ENCODE measurements at regions not wholly inside any gene's neighbourhood (a gene's known extent, or its start where the extent isn't known, plus 50 kb on each side); places are given as distances from the start of the nearest gene placed in this dataset.

DNA sequence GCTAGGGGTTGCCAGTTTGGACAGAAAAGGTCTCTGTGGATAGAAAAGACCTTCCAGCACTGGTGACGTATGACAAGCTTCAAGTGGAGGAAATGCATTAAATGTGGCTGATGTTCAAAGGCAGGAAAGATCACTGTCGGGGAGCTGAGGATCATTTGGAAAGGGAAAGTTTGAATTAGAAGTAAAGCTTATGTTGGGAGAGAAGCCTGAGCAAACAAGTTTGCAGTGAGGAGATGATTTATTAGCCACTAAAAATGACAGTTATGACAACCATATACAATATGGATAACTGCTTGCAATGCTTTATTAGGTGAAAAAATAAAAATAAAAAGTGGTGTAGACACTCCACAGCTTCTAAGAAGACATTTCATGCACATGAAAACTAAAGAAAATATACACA, 135.3 kb upstream of the HS3ST1 start (continued):
- TF ChIP-seq, protein P1, sequence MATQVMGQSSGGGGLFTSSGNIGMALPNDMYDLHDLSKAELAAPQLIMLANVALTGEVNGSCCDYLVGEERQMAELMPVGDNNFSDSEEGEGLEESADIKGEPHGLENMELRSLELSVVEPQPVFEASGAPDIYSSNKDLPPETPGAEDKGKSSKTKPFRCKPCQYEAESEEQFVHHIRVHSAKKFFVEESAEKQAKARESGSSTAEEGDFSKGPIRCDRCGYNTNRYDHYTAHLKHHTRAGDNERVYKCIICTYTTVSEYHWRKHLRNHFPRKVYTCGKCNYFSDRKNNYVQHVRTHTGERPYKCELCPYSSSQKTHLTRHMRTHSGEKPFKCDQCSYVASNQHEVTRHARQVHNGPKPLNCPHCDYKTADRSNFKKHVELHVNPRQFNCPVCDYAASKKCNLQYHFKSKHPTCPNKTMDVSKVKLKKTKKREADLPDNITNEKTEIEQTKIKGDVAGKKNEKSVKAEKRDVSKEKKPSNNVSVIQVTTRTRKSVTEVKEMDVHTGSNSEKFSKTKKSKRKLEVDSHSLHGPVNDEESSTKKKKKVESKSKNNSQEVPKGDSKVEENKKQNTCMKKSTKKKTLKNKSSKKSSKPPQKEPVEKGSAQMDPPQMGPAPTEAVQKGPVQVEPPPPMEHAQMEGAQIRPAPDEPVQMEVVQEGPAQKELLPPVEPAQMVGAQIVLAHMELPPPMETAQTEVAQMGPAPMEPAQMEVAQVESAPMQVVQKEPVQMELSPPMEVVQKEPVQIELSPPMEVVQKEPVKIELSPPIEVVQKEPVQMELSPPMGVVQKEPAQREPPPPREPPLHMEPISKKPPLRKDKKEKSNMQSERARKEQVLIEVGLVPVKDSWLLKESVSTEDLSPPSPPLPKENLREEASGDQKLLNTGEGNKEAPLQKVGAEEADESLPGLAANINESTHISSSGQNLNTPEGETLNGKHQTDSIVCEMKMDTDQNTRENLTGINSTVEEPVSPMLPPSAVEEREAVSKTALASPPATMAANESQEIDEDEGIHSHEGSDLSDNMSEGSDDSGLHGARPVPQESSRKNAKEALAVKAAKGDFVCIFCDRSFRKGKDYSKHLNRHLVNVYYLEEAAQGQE (IDR thresholded peaks at IDR 0.05; ENCODE audit: low read depth) = no peak
- TF ChIP-seq CBX3 (IDR thresholded peaks at IDR 0.05; ENCODE audit: low read depth) (no peak), RAD21 (IDR thresholded peaks at IDR 0.05; ENCODE audit: low read depth) (no peak), JUND (IDR thresholded peaks at IDR 0.05) (no peak)

DNA sequence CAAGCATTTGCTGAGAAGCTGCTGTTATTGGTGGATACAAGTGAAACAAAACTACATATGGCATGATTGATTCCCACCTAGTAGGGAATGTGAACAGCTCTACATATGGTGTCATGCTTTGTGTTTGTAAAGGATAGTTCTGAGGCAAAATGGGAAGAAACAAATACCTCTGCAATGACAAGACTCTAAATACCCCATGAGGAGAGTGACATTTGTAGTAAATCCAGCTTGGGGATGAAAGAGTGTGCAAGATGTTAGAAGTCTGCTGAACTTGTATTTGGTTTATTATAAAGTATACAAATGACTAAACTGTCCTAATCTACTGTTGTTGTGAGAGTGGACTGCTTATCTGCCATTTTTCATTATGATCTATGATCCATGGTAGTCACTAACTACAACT, 120.8 kb upstream of the HS3ST1 start:
- DNase-seq (ENCODE audit: low read depth, low spot score) (no peak), ATAC-seq (peak; percentile 21)
- no TSS peak for BruUV-seq (replicated peaks)
- H3K9me2 ChIP-seq (ENCODE audit: insufficient read depth) = no peaks in the 10 kb centered on the region
- no peaks in the 10 kb centered on the region for H4K20me1 ChIP-seq (ENCODE audit: insufficient read depth)
- ChIA-PET RAD21 (ENCODE audit: low non-redundant PET in 1 of 2, low total read pairs in 2 of 2, uncharacterized antibody in 2 of 2, unreplicated experiment in 2 of 2) (interaction anchor here in 1 of 2 experiments (0.5 kb wide), 1 partner anchor 197 kb away, joined by 3 read pairs; no protein-coding TSS in a partner anchor), CTCF (interaction anchor here (1.2 kb wide), 1 partner anchor 60 kb away, joined by 3 read pairs; no protein-coding TSS in a partner anchor), POLR2A (interaction anchor here (0.7 to 3.0 kb wide), 5 partner anchors 29 to 86 kb away, joined by 3 to 14 read pairs (median 4); no protein-coding TSS in a partner anchor)
- H3K27ac ChIP-seq (ENCODE audit: low read depth, low read length) = peak overlapping the region; percentile 96
- no peaks in the 10 kb centered on the region for H3K9me3 ChIP-seq (ENCODE audit: control insufficient read depth in 1 of 2, insufficient read depth in 1 of 2, low read depth in 1 of 2, low read length in 2 of 2)
- no peaks in the 10 kb centered on the region for H3K79me2 ChIP-seq (ENCODE audit: insufficient read depth, low read length)
- H3K36me3 ChIP-seq (ENCODE audit: control insufficient read depth in 1 of 2, insufficient read depth in 2 of 2, low read length in 2 of 2) = 0 out of 4 replicates have a peak, but pooled peaks cover 0 to 8% of the 10 kb centered on the region in 2 experiments
- no peaks in the 10 kb centered on the region for H3K27me3 ChIP-seq (ENCODE audit: insufficient read depth, low read length)
- peak overlapping the region; percentile 50 for H3K4me2 ChIP-seq (ENCODE audit: low read length)
- intact Hi-C loops (cut with micrococcal nuclease) = loop anchor here (2.0 to 10.0 kb wide), 3 partner anchors 45 to 83 kb away; no protein-coding TSS in a partner anchor
- 0 out of 4 replicates have a peak overlapping the region, but pooled peaks of 1 of the 2 experiments have one; percentile 16 for H3K4me3 ChIP-seq (replicated peaks in 1 of 2; ENCODE audit: low read depth in 1 of 2, low read length in 2 of 2)
- peak overlapping the region; percentile 16 for H2AFZ ChIP-seq (ENCODE audit: low read depth, low read length, poor library complexity, severe bottlenecking)
- peak overlapping the region; percentile 24 for H3K9ac ChIP-seq (ENCODE audit: low read length)
- H3K4me1 ChIP-seq (ENCODE audit: control insufficient read depth in 1 of 2, insufficient read depth in 2 of 2, low read length in 2 of 2) = peaks cover 53 to 61% of the 10 kb centered on the region in 2 experiments
- TF ChIP-seq, protein P2, sequence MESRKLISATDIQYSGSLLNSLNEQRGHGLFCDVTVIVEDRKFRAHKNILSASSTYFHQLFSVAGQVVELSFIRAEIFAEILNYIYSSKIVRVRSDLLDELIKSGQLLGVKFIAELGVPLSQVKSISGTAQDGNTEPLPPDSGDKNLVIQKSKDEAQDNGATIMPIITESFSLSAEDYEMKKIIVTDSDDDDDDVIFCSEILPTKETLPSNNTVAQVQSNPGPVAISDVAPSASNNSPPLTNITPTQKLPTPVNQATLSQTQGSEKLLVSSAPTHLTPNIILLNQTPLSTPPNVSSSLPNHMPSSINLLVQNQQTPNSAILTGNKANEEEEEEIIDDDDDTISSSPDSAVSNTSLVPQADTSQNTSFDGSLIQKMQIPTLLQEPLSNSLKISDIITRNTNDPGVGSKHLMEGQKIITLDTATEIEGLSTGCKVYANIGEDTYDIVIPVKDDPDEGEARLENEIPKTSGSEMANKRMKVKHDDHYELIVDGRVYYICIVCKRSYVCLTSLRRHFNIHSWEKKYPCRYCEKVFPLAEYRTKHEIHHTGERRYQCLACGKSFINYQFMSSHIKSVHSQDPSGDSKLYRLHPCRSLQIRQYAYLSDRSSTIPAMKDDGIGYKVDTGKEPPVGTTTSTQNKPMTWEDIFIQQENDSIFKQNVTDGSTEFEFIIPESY (IDR thresholded peaks at IDR 0.05; ENCODE audit: extremely low read depth, insufficient replicate concordance, low read length) = no peak
- TF ChIP-seq POLR2A (IDR thresholded peaks at IDR 0.05; ENCODE audit: borderline replicate concordance, extremely low read depth, insufficient read depth, insufficient read length) = no peak
- TF ChIP-seq, protein P3, sequence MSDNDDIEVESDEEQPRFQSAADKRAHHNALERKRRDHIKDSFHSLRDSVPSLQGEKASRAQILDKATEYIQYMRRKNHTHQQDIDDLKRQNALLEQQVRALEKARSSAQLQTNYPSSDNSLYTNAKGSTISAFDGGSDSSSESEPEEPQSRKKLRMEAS (IDR thresholded peaks at IDR 0.05) = no peak
- TF ChIP-seq, protein P4, sequence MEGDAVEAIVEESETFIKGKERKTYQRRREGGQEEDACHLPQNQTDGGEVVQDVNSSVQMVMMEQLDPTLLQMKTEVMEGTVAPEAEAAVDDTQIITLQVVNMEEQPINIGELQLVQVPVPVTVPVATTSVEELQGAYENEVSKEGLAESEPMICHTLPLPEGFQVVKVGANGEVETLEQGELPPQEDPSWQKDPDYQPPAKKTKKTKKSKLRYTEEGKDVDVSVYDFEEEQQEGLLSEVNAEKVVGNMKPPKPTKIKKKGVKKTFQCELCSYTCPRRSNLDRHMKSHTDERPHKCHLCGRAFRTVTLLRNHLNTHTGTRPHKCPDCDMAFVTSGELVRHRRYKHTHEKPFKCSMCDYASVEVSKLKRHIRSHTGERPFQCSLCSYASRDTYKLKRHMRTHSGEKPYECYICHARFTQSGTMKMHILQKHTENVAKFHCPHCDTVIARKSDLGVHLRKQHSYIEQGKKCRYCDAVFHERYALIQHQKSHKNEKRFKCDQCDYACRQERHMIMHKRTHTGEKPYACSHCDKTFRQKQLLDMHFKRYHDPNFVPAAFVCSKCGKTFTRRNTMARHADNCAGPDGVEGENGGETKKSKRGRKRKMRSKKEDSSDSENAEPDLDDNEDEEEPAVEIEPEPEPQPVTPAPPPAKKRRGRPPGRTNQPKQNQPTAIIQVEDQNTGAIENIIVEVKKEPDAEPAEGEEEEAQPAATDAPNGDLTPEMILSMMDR (IDR thresholded peaks at IDR 0.05 in 2 of 3, conservative IDR thresholded peaks at IDR 0.05 in 1 of 3; ENCODE audit: borderline replicate concordance in 1 of 3, insufficient read depth in 1 of 3, low read depth in 2 of 3, low read length in 2 of 3) = no peak
- TF ChIP-seq SIN3A (IDR thresholded peaks at IDR 0.05; ENCODE audit: low read depth) = no peak
- TF ChIP-seq CEBPB (IDR thresholded peaks at IDR 0.05; ENCODE audit: low read depth) = no peak
- TF ChIP-seq, protein P1 (IDR thresholded peaks at IDR 0.05; ENCODE audit: low read depth) = no peak
- TF ChIP-seq JUND (IDR thresholded peaks at IDR 0.05) = peak; percentile 39; the same call in 1 of the 2 replicates
- no peak for TF ChIP-seq EZH2 (IDR thresholded peaks at IDR 0.05)
- TF ChIP-seq RAD21 (IDR thresholded peaks at IDR 0.05; ENCODE audit: low read depth) = peak; percentile 12; the same call in 1 of the 2 replicates
- peak; percentile 33; the same call in 1 of the 2 replicates for TF ChIP-seq SP1 (IDR thresholded peaks at IDR 0.05; ENCODE audit: low read depth)
